Right lobe of liver (tissue), 4 donors: ENCODE measurements at regions not wholly inside any gene's neighbourhood (a gene's known extent, or its start where the extent isn't known, plus 50 kb on each side); places are given as distances from the start of the nearest gene placed in this dataset.

Experiments
- CTCF ChIP-seq, 4 donors: fragments of 200-600 bp in 3 of 4; fragments of 450-650 bp in 1 of 4; IDR thresholded peaks; one replicate each; pipeline versions ENCODE4 v1.5.1 to v1.8.0; 2016 to 2022; ENCODE audit warnings: antibody characterized with exemption in 4 of 4, mild to moderate bottlenecking in 2 of 4
- POLR2A ChIP-seq: fragments of 450-650 bp; IDR thresholded peaks from one replicate; pipeline ENCODE4 v1.6.1; 2017; ENCODE audit warnings: antibody characterized with exemption, mild to moderate bottlenecking
- donor health status: DM: no; HTN: no; CAD: no.
- donor health status: DM: no; HTN: no; CAD: no.
- donor health status: DM: no; HTN: yes; CAD: no.

- TF ChIP-seq CTCF (IDR thresholded peaks at IDR 0.05) (no peak), POLR2A (no peak)
Observed at GRCh38 chr9:11577522-11577921, 964.7 kb upstream of the PTPRD start.
